HG02763 (cell line): ENCODE measurements at regions not wholly inside any gene's neighbourhood (a gene's known extent, or its start where the extent isn't known, plus 50 kb on each side); places are given as distances from the start of the nearest gene placed in this dataset.

Experiments
- ATAC-seq: cut with Tn5 transposase; IDR thresholded peaks from one replicate; pipeline ENCODE4 v1.9.1; 2021; ENCODE audit warnings: mild to moderate bottlenecking, moderate library complexity; ENCODE audit not compliant: unreplicated experiment

DNA sequence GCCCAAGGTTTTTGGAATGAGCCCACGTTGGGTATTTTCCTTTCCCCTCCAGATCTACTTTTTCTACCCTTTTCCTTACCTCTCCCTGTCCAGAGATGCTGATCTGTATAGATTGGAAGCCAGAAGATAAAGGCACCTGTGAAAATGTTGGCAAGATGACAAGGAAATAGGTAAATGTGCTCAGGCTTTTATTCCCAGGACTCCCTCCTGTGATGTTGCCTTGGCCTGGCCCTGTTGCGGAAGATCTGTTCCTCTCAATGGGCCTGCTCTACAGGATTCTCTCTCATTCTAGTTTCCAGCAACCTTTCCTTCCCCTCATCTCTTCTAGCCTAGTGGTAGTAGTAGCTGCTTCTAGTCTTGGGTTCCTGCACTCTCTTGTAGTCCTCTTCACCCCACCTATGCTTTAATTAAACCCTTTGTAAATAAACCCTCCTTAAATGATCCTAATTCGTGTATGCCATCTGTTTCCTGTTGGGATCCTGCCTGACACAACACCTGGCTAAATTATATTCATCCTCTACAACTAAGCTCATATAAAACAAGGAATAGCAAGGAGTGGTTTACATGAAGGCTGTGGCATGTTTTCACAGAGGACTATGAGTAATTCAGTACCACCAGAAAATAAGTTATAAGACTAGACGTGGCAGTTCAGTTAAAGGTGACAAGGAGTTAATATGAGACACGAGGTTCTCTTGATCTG, 95.7 kb upstream of the MAOA start:
- ATAC-seq, result no peak

DNA sequence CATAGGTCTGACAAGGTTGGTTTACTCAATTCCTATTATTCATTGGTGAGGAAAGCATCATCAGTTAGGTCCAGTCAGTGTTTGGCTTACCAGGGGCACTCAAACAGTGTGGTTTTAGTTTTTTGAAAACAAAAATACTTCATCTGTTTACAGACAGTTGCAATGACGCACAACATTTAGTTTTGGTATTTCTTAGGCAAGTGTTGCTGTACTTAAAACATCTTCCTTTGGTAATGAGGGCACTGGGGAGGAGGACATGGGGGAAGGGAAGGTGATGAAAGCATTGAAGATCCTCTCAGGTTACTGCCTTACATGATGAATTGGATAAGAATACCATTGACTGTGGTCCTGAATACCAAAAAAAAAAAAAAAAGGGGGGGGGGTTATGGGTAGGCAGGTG, 93.7 kb upstream of the MAOA start:
- ATAC-seq, result no peak

DNA sequence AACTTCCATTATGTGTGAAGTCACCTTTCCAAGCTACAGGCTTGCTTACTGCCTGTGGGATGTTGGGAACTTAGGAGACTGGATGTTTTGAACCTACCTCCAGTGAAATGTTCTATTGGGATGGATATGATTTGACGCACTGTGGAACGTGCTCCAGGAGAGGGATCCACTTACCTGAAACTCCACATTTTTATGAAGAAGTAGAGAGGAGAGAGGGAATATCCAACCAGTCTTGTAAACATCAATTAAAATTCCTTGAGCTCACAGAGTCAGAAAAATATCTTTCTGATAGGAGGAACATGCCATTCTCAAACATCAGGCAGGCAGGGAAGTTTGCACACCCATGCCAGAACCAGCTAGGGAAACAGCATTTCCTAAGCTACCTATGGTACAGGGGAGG, 91.1 kb upstream of the MAOA start:
- no peak for ATAC-seq

DNA sequence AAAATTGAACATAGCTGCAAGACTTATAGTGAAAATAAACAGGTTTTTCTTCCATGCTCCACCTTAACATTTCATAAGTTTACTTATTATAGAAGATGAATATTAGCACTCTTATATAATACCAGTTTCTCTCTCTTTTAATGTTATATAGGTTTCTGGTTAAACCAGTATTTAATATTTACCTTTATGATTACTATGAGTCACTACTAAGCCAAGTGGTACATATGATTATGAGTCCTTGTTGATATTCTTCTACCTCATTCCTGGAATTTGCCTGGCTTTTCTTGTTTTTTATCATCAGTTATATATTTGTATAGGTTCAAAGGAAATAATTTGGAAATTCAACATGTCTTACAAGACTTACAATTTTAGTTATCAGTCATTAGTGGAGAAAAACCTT, 89.9 kb upstream of the MAOA start:
- no peak for ATAC-seq

DNA sequence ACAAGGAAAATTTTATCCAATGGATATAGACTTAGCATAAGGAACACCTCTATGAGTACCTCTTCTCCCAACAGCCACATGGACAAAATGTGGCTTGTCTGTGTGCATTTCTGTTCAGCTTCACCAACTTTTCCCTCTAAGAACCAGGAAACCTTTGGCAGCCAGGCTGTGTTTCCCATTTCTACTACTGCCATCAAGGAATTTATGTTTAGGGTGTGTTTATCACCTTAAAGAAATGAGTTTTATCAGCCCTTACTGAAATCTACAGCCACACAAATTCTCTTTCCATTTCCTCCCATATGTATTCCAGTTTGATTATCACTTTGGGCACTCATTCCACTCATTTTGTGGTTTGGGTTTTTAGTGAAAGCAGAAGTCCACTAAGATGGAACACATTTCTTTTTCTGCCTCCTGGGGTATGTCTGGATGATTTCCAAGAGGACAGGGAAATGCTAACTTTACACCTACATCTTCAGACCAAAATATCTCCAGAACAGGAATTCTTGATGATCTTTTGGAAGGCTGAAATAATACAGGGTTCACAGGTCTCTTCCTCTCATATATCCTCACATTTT, 82.6 kb upstream of the MAOA start:
- ATAC-seq, result no peak

DNA sequence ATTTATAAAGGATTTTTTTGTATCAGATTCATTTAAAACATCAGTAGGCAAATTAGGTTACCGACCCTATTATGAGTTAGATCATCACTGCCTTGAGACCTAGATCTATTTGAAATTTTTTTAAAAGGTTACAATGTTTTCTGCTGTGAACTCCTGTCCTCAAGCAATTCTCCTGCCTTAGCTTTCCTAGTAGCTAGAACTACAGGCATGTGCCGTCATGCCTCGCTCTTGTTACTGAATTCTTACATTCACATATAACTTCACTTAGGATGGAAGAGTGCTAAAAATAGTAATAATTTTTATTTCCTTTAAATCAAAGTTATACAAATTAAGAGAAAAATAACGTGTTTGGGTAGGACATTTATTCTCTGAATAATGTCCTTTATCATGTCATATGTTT, 75.5 kb upstream of the MAOA start:
- no peak for ATAC-seq

DNA sequence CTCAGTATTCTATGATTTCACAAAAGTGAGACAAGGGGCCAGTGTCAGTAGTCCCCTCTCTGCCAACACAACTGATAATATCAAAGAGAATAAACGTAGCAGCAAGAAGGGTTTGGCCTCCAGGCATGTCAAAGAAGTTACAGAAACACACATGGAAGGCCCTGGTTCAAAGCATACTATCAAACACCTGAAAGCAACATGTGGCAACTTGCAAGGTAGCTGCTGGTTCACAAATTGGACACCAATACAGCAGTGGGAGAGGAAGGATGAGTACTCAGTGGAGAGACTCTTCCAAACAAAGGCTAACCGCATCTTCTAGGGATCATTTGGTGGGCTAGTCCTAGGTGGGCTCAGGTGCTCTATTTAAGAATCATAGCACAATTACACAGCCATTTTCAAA, 74.9 kb upstream of the MAOA start:
- ATAC-seq, result no peak

DNA sequence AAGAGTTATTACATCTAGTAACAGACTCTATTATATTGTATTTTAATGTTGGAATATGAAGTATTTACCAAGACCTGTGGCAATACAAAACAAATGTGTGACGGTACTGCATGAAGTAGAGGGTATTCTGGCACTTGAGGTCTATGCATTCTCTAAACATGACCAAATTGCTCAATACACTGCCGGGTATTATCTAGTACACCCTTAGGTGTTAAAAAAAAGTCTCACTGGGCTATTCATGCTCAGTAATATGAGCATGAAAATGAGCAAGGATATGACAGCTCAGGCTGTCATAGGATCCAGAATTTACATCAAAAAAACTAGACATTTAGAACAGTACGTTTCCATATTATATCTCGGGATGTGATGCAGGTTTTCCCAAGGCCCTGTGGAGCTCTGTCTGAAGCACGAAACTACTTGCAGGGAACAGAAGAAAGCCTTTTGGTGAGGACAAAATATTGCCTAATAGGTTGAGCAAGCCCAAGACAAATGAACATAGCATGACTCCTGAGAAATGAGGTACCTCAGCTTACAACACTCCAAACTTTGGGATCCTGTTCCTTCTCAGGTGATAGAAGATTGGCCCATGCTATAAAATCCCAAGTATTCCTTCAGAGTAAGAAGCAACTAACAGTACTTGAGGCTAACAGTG, 74.1 kb upstream of the MAOA start:
- ATAC-seq, result no peak

DNA sequence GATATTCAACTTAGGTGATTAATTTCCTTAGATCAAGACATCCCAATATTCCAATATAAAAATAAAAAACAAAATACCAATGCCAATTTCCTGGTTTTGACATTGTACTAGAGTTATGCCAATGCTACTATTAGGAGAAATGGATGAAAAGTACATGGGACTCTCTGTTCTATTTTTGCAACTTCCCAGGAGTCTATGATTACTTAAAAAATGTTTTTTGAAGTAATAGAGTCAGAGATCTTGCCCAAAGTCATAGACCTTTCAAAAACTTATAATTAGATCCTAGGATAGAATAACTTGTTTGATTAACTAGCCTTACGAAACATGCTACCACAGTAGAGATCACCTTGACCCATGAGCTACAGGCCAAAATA, 73.6 kb upstream of the MAOA start:
- no peak for ATAC-seq

DNA sequence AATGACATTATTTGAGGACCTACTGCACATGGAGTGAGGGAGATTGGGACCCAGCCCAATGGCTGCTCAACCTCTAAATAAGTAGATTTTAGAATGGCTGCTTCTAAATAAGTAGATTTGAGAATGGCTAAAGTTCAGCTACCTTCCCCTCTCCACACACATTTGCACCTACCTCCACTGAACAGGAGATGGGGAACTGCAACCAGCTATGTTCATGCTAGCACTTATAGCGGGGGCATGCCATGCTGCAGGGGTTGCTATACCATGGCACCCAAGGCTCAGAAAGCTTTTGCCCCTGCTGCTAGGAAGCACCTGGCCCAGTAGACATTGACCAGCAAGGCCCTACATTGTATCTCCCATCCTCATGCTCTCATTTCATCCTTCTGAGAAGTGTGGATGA, 70.2 kb upstream of the MAOA start:
- no peak for ATAC-seq

DNA sequence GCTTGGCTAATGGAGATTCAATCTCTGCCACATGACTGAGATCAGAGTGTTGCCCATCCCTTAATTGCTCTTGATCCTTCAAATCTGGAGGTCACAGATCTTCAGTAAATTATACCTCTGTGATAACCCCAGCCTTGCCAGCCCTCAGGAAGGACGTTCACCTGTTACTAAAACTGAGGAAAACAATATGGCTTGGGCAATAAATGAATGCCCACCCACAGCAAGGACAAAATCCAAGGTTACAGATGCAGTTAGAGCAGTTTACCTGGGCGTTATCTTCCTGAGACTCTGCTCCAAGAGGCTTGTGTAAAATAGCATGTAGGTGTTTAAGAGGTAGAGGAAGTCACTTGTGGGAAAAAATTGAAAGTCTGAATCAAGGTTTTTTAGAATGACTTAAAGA, 69.3 kb upstream of the MAOA start:
- ATAC-seq, result no peak

DNA sequence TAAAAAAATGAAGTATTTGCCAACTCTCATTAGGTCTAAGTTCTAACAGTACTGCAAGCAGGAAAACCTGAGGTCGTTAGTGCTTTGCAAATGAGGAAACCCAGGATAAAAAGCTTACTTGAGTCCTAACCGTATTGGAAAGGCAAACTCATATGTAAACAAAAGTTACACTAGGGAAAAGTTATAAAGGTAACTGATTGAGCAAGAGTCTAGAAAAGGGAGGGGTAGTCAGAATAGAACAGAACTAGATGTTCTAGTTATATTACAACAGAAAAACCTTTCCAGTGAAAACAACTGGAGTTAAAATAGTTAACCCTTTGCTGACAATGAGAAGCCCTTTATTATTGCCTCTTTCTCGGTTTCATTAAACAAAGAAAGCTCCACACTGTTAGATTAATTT, 66.4 kb upstream of the MAOA start:
- ATAC-seq, result no peak

DNA sequence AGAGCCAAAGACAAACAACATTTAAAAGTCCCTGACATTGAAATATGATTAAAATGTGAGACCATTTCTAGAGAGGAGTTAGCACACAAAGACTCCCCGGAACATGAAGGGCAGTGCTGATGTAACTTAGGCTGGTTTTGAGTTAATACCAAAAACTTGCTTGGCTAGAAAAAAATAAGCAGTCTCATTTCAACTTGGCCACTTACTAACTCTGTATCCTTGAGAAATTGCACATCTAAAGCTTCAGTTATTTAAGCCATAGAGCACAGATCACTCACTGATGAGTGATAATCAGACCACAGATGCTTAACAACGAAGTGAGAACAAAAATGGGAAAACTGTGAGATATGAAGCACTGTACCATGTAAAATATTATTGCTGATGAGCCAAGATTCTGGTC, 65.9 kb upstream of the MAOA start:
- no peak for ATAC-seq

DNA sequence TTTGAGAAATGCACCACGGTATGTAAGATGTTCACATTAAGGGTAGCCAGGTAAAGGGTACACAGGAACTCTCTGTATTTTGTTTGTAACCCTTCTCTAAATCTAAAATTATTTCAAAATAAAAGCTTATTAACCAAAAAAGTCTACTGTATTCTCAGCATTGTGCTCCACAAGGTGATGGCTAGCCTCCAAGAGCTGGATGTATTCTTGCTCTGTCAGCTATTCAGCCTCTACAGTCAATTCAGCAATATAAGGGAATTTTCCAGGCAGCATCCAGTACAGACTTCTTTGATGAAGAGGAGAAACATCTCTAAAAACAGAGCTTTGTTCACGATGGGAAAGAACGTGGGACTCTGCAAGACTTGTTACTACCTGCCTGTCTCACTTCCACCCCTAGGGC, 63.5 kb upstream of the MAOA start:
- no peak for ATAC-seq

DNA sequence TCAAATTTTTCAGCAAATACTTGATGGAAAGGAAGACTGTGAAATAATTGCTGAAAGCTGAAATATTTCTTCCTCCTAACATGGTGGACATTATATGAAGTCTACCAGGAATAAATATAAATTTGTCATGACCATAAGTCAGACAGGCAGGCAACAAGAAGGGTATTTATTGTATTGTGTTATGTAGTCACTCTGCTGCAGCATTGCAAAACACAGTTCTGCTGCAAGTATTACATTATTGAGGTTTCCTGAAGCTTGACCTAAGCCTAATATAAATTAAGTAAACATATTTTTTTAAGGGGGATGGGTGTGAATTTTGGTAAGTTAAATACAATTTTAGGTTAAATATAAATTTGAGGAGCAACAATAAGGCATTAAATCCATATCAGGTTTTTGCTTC, 60.2 kb upstream of the MAOA start:
- ATAC-seq, result no peak

DNA sequence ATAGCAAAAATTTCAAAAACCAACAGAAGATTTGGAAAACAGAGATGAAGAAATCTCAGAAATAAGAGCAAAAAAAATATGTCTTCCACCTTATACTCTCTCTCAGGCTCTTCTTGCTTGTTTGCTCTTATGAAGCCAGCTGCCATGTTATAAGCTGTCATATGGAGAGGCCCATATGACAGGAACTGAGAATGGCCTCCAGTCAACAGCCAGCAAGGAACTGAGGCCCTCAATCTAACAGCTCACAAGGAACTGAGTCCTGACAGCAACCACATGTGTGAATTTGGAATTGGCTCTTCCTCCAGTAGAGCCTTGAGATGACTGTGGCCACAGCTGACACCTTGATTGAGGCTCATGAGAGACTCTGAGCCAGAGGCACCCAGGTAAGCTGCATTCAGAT, 51.3 kb upstream of the MAOA start:
- no peak for ATAC-seq

DNA sequence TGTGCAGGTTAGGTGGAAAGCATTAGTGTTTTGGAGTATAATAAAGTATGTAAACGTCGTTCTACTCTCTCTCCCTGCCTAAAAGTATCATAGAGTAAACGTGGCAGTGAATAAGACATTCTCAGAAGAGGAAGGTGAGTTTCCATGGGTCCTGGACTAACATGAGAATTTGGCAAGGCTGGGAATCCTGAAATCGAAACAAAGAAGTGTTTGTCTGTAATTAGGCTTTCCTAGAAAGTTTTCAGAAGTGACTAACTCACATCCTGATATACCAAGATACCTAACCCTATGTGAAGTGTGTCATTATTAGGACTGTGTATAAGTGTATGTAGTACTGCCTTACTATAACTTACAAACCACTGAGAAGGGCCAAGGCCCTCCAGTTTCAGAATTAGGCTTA, 50.7 kb upstream of the MAOA start:
- ATAC-seq, result no peak
